Activated CD4-positive, alpha-beta T cell treated with anti-CD3 and anti-CD28 coated beads, Interleukin-2, amount 50 U/mL, for 1 hour (primary cell): ENCODE measurements at regions not wholly inside any gene's neighbourhood (a gene's known extent, or its start where the extent isn't known, plus 50 kb on each side); places are given as distances from the start of the nearest gene placed in this dataset.

Experiments used
- DNase-seq: peaks from one replicate; pipeline ENCODE4 v3.0.0-alpha.2; 2020

- DNase-seq = no peak
Measured at GRCh38 chr17:36661047-36661666, 59.8 kb downstream of the MRM1 start.

GRCh38 chr17:36661688-36662087, 60.3 kb downstream of the MRM1 start:
- no peak for DNase-seq

- no peak for DNase-seq
Measured at GRCh38 chr17:36665417-36665816, 64.0 kb downstream of the MRM1 start.

GRCh38 chr17:36667922-36668321, 66.5 kb downstream of the MRM1 start:
- no peak for DNase-seq

GRCh38 chr17:36668824-36669223, 67.4 kb downstream of the MRM1 start:
- no peak for DNase-seq

- no peak for DNase-seq
Measured at GRCh38 chr17:36671144-36671543, 69.8 kb downstream of the MRM1 start.

- no peak for DNase-seq
Measured at GRCh38 chr17:36672403-36672918, 71.1 kb downstream of the MRM1 start.

- no peak for DNase-seq
Measured at GRCh38 chr17:36673068-36673467, 71.7 kb downstream of the MRM1 start.

- DNase-seq = no peak
Measured at GRCh38 chr17:36673637-36674277, 72.4 kb downstream of the MRM1 start.

- peak; percentile 16 for DNase-seq
Measured at GRCh38 chr17:36674278-36674650, 72.9 kb downstream of the MRM1 start.

GRCh38 chr17:36675250-36675649, 73.9 kb downstream of the MRM1 start:
- no peak for DNase-seq

GRCh38 chr17:36675786-36676185, 74.4 kb downstream of the MRM1 start:
- DNase-seq = no peak

GRCh38 chr17:36679815-36680467, 78.6 kb downstream of the MRM1 start:
- DNase-seq = no peak

- no peak for DNase-seq
Measured at GRCh38 chr17:36680701-36681202, 79.4 kb downstream of the MRM1 start.

- DNase-seq = no peak
Measured at GRCh38 chr17:36682773-36683172, 81.4 kb downstream of the MRM1 start.

GRCh38 chr17:36683387-36683786, 82.0 kb downstream of the MRM1 start:
- no peak for DNase-seq

- DNase-seq = no peak
Measured at GRCh38 chr17:36684134-36684533, 82.8 kb downstream of the MRM1 start.

- no peak for DNase-seq
Measured at GRCh38 chr17:36686123-36686669, 84.8 kb downstream of the MRM1 start.

- no peak for DNase-seq
Measured at GRCh38 chr17:36687736-36688135, 86.4 kb downstream of the MRM1 start.

GRCh38 chr17:36689089-36689667, 87.8 kb downstream of the MRM1 start:
- no peak for DNase-seq

- no peak for DNase-seq
Measured at GRCh38 chr17:36690190-36690589, 88.8 kb downstream of the MRM1 start.

- DNase-seq = no peak
Measured at GRCh38 chr17:36691606-36692005, 90.2 kb downstream of the MRM1 start.

GRCh38 chr17:36695082-36695481, 93.7 kb downstream of the MRM1 start:
- DNase-seq = no peak
